ENCODE measurements at regions not wholly inside any gene's neighbourhood (a gene's known extent, or its start where the extent isn't known, plus 50 kb on each side); places are given as distances from the start of the nearest gene placed in this dataset.

- no peaks in the 10 kb centered on the region for H3K9me3 ChIP-seq (ENCODE audit: insufficient read depth, low read depth, low read length)
- no peaks in the 10 kb centered on the region for H4K20me1 ChIP-seq (ENCODE audit: insufficient read depth, low read length, poor library complexity, severe bottlenecking)
- no peak overlapping the region for H3K9ac ChIP-seq (ENCODE audit: low read depth, low read length, poor library complexity, severe bottlenecking)
- H3K27me3 ChIP-seq (ENCODE audit: insufficient read depth, low read length, poor library complexity, severe bottlenecking), result no peaks in the 10 kb centered on the region
- H3F3A ChIP-seq (ENCODE audit: low read depth), result no peaks in the 10 kb centered on the region
- no peak overlapping the region for H3K4me2 ChIP-seq (ENCODE audit: low read depth, low read length, poor library complexity, severe bottlenecking)
- H3K4me3 ChIP-seq (ENCODE audit: low read length, poor library complexity, severe bottlenecking), result no peak overlapping the region
- H2AFZ ChIP-seq (ENCODE audit: low read length), result no peak overlapping the region
- no peaks in the 10 kb centered on the region for H3K36me3 ChIP-seq (ENCODE audit: insufficient read depth, low read length)
- no peaks in the 10 kb centered on the region for H3K9me2 ChIP-seq (replicated peaks; ENCODE audit: low read depth, low read length)
- H3K4me1 ChIP-seq (ENCODE audit: insufficient read depth, low read length, poor library complexity, severe bottlenecking), result no peaks in the 10 kb centered on the region
- no peaks in the 10 kb centered on the region for H3K79me2 ChIP-seq (ENCODE audit: insufficient read depth, low read length)
- TF ChIP-seq EZH2phosphoT487 (IDR thresholded peaks at IDR 0.05; ENCODE audit: borderline replicate concordance) (no peak), CTCF (conservative IDR thresholded peaks at IDR 0.05; ENCODE audit: low read length) (no peak)
Observed at GRCh38 chr20:58026361-58026760, 202.1 kb downstream of the ANKRD60 start.

GRCh38 chr20:58025233-58025632 is 203.2 kb downstream of the ANKRD60 start:
- TF ChIP-seq EZH2phosphoT487 (IDR thresholded peaks at IDR 0.05; ENCODE audit: borderline replicate concordance), result no peak
- TF ChIP-seq CTCF (conservative IDR thresholded peaks at IDR 0.05; ENCODE audit: low read length), result no peak
- H4K20me1 ChIP-seq (ENCODE audit: insufficient read depth, low read length, poor library complexity, severe bottlenecking), result no peaks in the 10 kb centered on the region
- no peak overlapping the region for H3K9ac ChIP-seq (ENCODE audit: low read depth, low read length, poor library complexity, severe bottlenecking)
- H3F3A ChIP-seq (ENCODE audit: low read depth), result no peaks in the 10 kb centered on the region
- no peak overlapping the region for H3K4me3 ChIP-seq (ENCODE audit: low read length, poor library complexity, severe bottlenecking)
- H3K9me2 ChIP-seq (replicated peaks; ENCODE audit: low read depth, low read length), result no peaks in the 10 kb centered on the region
- H3K9me3 ChIP-seq (ENCODE audit: insufficient read depth, low read depth, low read length), result no peaks in the 10 kb centered on the region
- H2AFZ ChIP-seq (ENCODE audit: low read length), result no peak overlapping the region
- no peaks in the 10 kb centered on the region for H3K4me1 ChIP-seq (ENCODE audit: insufficient read depth, low read length, poor library complexity, severe bottlenecking)
- no peak overlapping the region for H3K4me2 ChIP-seq (ENCODE audit: low read depth, low read length, poor library complexity, severe bottlenecking)
- no peaks in the 10 kb centered on the region for H3K27me3 ChIP-seq (ENCODE audit: insufficient read depth, low read length, poor library complexity, severe bottlenecking)
- no peaks in the 10 kb centered on the region for H3K36me3 ChIP-seq (ENCODE audit: insufficient read depth, low read length)
- H3K79me2 ChIP-seq (ENCODE audit: insufficient read depth, low read length), result no peaks in the 10 kb centered on the region

- no peaks in the 10 kb centered on the region for H4K20me1 ChIP-seq (ENCODE audit: insufficient read depth, low read length, poor library complexity, severe bottlenecking)
Observed at GRCh38 chr20:58024241-58024721, 204.2 kb downstream of the ANKRD60 start.

More at GRCh38 chr20:58024241-58024721, 204.2 kb downstream of the ANKRD60 start:
- Histone ChIP-seq H2AFZ (ENCODE audit: low read length) (no peak overlapping the region), H3F3A (ENCODE audit: low read depth) (no peaks in the 10 kb centered on the region), H3K9ac (ENCODE audit: low read depth, low read length, poor library complexity, severe bottlenecking) (no peak overlapping the region), H3K36me3 (ENCODE audit: insufficient read depth, low read length) (no peaks in the 10 kb centered on the region), H3K4me2 (ENCODE audit: low read depth, low read length, poor library complexity, severe bottlenecking) (no peak overlapping the region), H3K27me3 (ENCODE audit: insufficient read depth, low read length, poor library complexity, severe bottlenecking) (no peaks in the 10 kb centered on the region), H3K79me2 (ENCODE audit: insufficient read depth, low read length) (no peaks in the 10 kb centered on the region), H3K4me1 (ENCODE audit: insufficient read depth, low read length, poor library complexity, severe bottlenecking) (no peaks in the 10 kb centered on the region), H3K9me3 (ENCODE audit: insufficient read depth, low read depth, low read length) (no peaks in the 10 kb centered on the region), H3K4me3 (ENCODE audit: low read length, poor library complexity, severe bottlenecking) (no peak overlapping the region), H3K9me2 (replicated peaks; ENCODE audit: low read depth, low read length) (no peaks in the 10 kb centered on the region)
- TF ChIP-seq CTCF (conservative IDR thresholded peaks at IDR 0.05; ENCODE audit: low read length), result no peak
- no peak for TF ChIP-seq EZH2phosphoT487 (IDR thresholded peaks at IDR 0.05; ENCODE audit: borderline replicate concordance)
